Adrenal gland (tissue), 5 donors: ENCODE measurements at regions not wholly inside any gene's neighbourhood (a gene's known extent, or its start where the extent isn't known, plus 50 kb on each side); places are given as distances from the start of the nearest gene placed in this dataset.

Experiments used
- POLR2A ChIP-seq, 2 donors: fragments of 450-650 bp; IDR thresholded peaks; one replicate each; pipeline ENCODE4 v1.6.1; 2017; ENCODE audit warnings: antibody characterized with exemption in 2 of 2, mild to moderate bottlenecking in 2 of 2, moderate library complexity in 1 of 2
- TF ChIP-seq, protein P1 (sequence below), 6 experiments: fragments of 450-650 bp in 4 of 6; fragments of 200-600 bp in 2 of 6; sonication (generic) in 1 of 6; IDR thresholded peaks; 1 replicate in 5 of 6; 2 replicates in 1 of 6; pipeline versions ENCODE4 v1.5.1 to v1.8.0; 2016 to 2021; ENCODE audit warnings: antibody characterized with exemption in 6 of 6, mild to moderate bottlenecking in 2 of 6, moderate library complexity in 1 of 6
- donor health status: DM: no; HTN: no; CAD: no.

DNA sequence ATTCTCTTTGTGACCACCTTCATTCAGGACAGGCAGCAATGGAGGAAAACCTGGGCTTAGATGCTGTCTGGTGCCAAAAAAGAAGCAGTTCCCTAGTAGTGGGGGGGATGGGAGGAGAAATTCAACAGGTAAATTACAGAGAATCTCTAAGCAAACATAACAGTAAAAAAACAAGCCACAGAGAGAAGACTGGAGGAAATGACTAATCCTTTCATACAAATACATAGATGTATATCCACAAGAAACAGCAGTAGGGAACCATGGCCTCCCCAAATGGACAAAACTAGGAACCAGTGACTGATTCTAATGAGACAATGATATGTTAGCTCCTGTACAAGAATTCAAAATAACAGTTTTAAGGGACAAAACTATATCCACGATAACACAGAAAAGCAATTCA lies 513.0 kb downstream of the NAV3 start:
- TF ChIP-seq, protein P1, sequence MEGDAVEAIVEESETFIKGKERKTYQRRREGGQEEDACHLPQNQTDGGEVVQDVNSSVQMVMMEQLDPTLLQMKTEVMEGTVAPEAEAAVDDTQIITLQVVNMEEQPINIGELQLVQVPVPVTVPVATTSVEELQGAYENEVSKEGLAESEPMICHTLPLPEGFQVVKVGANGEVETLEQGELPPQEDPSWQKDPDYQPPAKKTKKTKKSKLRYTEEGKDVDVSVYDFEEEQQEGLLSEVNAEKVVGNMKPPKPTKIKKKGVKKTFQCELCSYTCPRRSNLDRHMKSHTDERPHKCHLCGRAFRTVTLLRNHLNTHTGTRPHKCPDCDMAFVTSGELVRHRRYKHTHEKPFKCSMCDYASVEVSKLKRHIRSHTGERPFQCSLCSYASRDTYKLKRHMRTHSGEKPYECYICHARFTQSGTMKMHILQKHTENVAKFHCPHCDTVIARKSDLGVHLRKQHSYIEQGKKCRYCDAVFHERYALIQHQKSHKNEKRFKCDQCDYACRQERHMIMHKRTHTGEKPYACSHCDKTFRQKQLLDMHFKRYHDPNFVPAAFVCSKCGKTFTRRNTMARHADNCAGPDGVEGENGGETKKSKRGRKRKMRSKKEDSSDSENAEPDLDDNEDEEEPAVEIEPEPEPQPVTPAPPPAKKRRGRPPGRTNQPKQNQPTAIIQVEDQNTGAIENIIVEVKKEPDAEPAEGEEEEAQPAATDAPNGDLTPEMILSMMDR (IDR thresholded peaks at IDR 0.05): no peak
- TF ChIP-seq POLR2A (IDR thresholded peaks at IDR 0.05): no peak
